Body of pancreas (tissue), 4 donors: ENCODE measurements at regions not wholly inside any gene's neighbourhood (a gene's known extent, or its start where the extent isn't known, plus 50 kb on each side); places are given as distances from the start of the nearest gene placed in this dataset.

Experiments used
- CTCF ChIP-seq, 7 experiments: fragments of 450-650 bp in 4 of 7; fragments of 200-600 bp in 3 of 7; sonication (generic) in 3 of 7; IDR thresholded peaks; one replicate each; pipeline ENCODE4 v1.5.1; 2016 to 2019; ENCODE audit warnings: antibody characterized with exemption in 7 of 7
- POLR2A ChIP-seq, 3 donors: fragments of 450-650 bp; IDR thresholded peaks; one replicate each; pipeline ENCODE4 v1.6.1; 2016; ENCODE audit warnings: antibody characterized with exemption in 3 of 3, mild to moderate bottlenecking in 2 of 3

- no peak for TF ChIP-seq CTCF (IDR thresholded peaks at IDR 0.05)
- TF ChIP-seq POLR2A (IDR thresholded peaks at IDR 0.05), result no peak
These were observed 586.6 kb downstream of the C4orf33 start for GRCh38 chr4:129682586-129682985.
